H9 (cell line): ENCODE measurements at regions not wholly inside any gene's neighbourhood (a gene's known extent, or its start where the extent isn't known, plus 50 kb on each side); places are given as distances from the start of the nearest gene placed in this dataset.

Experiments
- DNase-seq: peaks from one replicate; pipeline ENCODE4 v3.0.0-alpha.2; 2017
- H2AFZ ChIP-seq: one replicate; pipeline ENCODE4 v1.6.1; 2013; ENCODE audit warnings: mild to moderate bottlenecking, low read length, control low read depth, moderate library complexity
- H2AK5ac ChIP-seq: 2 replicates; pipeline ENCODE4 v1.6.1; 2013; ENCODE audit warnings: low read length, control low read depth, mixed read lengths; ENCODE audit not compliant: insufficient read length
- H2BK120ac ChIP-seq: one replicate; pipeline ENCODE4 v1.6.1; 2013; ENCODE audit warnings: low read depth, mild to moderate bottlenecking, low read length, control low read depth, inconsistent platforms; ENCODE audit not compliant: poor library complexity, severe bottlenecking
- H2BK12ac ChIP-seq: 2 replicates; pipeline ENCODE4 v1.6.1; 2013; ENCODE audit warnings: low read length, control low read depth, mixed read lengths, low read depth; ENCODE audit not compliant: insufficient read length
- H2BK15ac ChIP-seq: 2 replicates; pipeline ENCODE4 v1.6.1; 2013; ENCODE audit warnings: low read depth, low read length, control low read depth
- H2BK20ac ChIP-seq: one replicate; pipeline ENCODE4 v1.6.1; 2013; ENCODE audit warnings: low read depth, mild to moderate bottlenecking, low read length, control low read depth, inconsistent platforms; ENCODE audit not compliant: poor library complexity, severe bottlenecking
- H2BK5ac ChIP-seq: 2 replicates; pipeline ENCODE4 v1.6.1; 2013; ENCODE audit warnings: low read length, control low read depth, mixed read lengths; ENCODE audit not compliant: insufficient read length
- H3K14ac ChIP-seq: 2 replicates; pipeline ENCODE4 v1.6.1; 2013; ENCODE audit warnings: low read length, control low read depth; ENCODE audit not compliant: insufficient read depth
- H3K18ac ChIP-seq: 2 replicates; pipeline ENCODE4 v1.6.1; 2013; ENCODE audit warnings: low read depth, mild to moderate bottlenecking, mixed read lengths, low read length, control low read depth; ENCODE audit not compliant: insufficient read length
- H3K23ac ChIP-seq: 2 replicates; pipeline ENCODE4 v1.6.1; 2013; ENCODE audit warnings: low read length, control low read depth, mixed read lengths, low read depth; ENCODE audit not compliant: insufficient read length
- H3K23me2 ChIP-seq: 2 replicates; pipeline ENCODE4 v1.6.1; 2013; ENCODE audit warnings: low read depth, mild to moderate bottlenecking, mixed read lengths, low read length, control low read depth; ENCODE audit not compliant: insufficient read length, poor library complexity, severe bottlenecking
- H3K27ac ChIP-seq: 2 replicates; pipeline ENCODE4 v1.5.1; 2013; ENCODE audit warnings: low read length, control low read depth, mixed read lengths, low read depth; ENCODE audit not compliant: insufficient read length
- H3K27me3 ChIP-seq: 2 replicates; pipeline ENCODE4 v1.6.1; 2013; ENCODE audit warnings: low read length, control low read depth, inconsistent platforms; ENCODE audit not compliant: insufficient read depth
- H3K4ac ChIP-seq: 2 replicates; pipeline ENCODE4 v1.6.1; 2013; ENCODE audit warnings: low read depth, mild to moderate bottlenecking, control low read depth, inconsistent platforms, low read length, moderate library complexity
- H3K4me1 ChIP-seq: 2 replicates; pipeline ENCODE4 v1.6.1; 2013; ENCODE audit warnings: low read length, control low read depth, inconsistent platforms; ENCODE audit not compliant: insufficient read depth
- H3K4me2 ChIP-seq: 2 replicates; pipeline ENCODE4 v1.6.1; 2013; ENCODE audit warnings: low read length, control low read depth, mixed read lengths; ENCODE audit not compliant: insufficient read length, insufficient read depth
- H3K56ac ChIP-seq: 2 replicates; pipeline ENCODE4 v1.6.1; 2013; ENCODE audit warnings: low read depth, mild to moderate bottlenecking, mixed read lengths, low read length, control low read depth; ENCODE audit not compliant: insufficient read length
- H3K79me1 ChIP-seq: 2 replicates; pipeline ENCODE4 v1.6.1; 2013; ENCODE audit warnings: low read depth, mild to moderate bottlenecking, moderate library complexity, low read length, control low read depth, inconsistent platforms; ENCODE audit not compliant: insufficient read depth, poor library complexity, severe bottlenecking
- H3K79me2 ChIP-seq: 2 replicates; pipeline ENCODE4 v1.6.1; 2013; ENCODE audit warnings: low read length, control low read depth, inconsistent platforms; ENCODE audit not compliant: insufficient read depth
- H3K9ac ChIP-seq: 2 replicates; pipeline ENCODE4 v1.6.1; 2013; ENCODE audit warnings: low read length, control low read depth, mixed read lengths; ENCODE audit not compliant: insufficient read length; ENCODE audit errors: extremely low read depth
- H3K9me3 ChIP-seq: one replicate; pipeline ENCODE4 v1.6.1; 2013; ENCODE audit warnings: low read depth, low read length, inconsistent platforms; ENCODE audit not compliant: control insufficient read depth
- H3T11ph ChIP-seq: one replicate; pipeline ENCODE4 v1.6.1; 2013; ENCODE audit warnings: mild to moderate bottlenecking, low read length, control low read depth, inconsistent platforms
- H4K20me1 ChIP-seq: one replicate; pipeline ENCODE4 v1.6.1; 2013; ENCODE audit not compliant: control insufficient read depth, insufficient read length, insufficient read depth
- H4K5ac ChIP-seq: 2 replicates; pipeline ENCODE4 v1.6.1; 2013; ENCODE audit warnings: low read depth, mild to moderate bottlenecking, mixed read lengths, low read length, control low read depth; ENCODE audit not compliant: insufficient read length
- H4K8ac ChIP-seq: replicated peaks from 2 replicates; pipeline ENCODE4 v1.6.1; 2013; ENCODE audit warnings: low read length, control low read depth, mixed read lengths, low read depth; ENCODE audit not compliant: insufficient read length
- H4K91ac ChIP-seq: 2 replicates; pipeline ENCODE4 v1.6.1; 2013; ENCODE audit warnings: low read depth, mild to moderate bottlenecking, moderate library complexity, mixed read lengths, low read length, control low read depth; ENCODE audit not compliant: insufficient read length
- H3K27ac Mint-ChIP-seq, 3 experiments: 2 replicates in 2 of 3; 3 replicates in 1 of 3; pipeline ENCODE4 v1.8.0; 2020 to 2021; ENCODE audit warnings: mixed read lengths in 3 of 3, mild to moderate bottlenecking in 1 of 3, moderate library complexity in 1 of 3
- H3K27me3 Mint-ChIP-seq: 2 replicates; pipeline ENCODE4 v1.8.0; 2021; ENCODE audit warnings: low read depth, mild to moderate bottlenecking, moderate library complexity, mixed read lengths
- H3K36me3 Mint-ChIP-seq, 3 experiments: 2 replicates in 2 of 3; 3 replicates in 1 of 3; pipeline ENCODE4 v1.8.0; 2020 to 2021; ENCODE audit warnings: low read depth in 3 of 3, mixed read lengths in 3 of 3; ENCODE audit not compliant: insufficient read depth in 1 of 3
- H3K4me1 Mint-ChIP-seq, 2 experiments: 2 replicates each; pipeline ENCODE4 v1.8.0; 2020; ENCODE audit warnings: mixed read lengths in 2 of 2
- H3K4me3 Mint-ChIP-seq, 2 experiments: 2 replicates in 1 of 2; 3 replicates in 1 of 2; pipeline ENCODE4 v1.8.0; 2020 to 2021; ENCODE audit warnings: mild to moderate bottlenecking in 2 of 2, mixed read lengths in 2 of 2, moderate library complexity in 1 of 2
- H3K9me3 Mint-ChIP-seq, 2 experiments: 2 replicates in 1 of 2; 3 replicates in 1 of 2; pipeline ENCODE4 v1.8.0; 2020; ENCODE audit warnings: mild to moderate bottlenecking in 2 of 2, mixed read lengths in 2 of 2, moderate library complexity in 1 of 2
- WGBS: extraction: QIAGEN DNeasy Blood & Tissue Kit; methylation state at CpG from one replicate; pipeline ENCODE4 v1.1.7; 2013; ENCODE audit warnings: missing lambda C conversion rate, low lambda C conversion rate, mixed read lengths; ENCODE audit not compliant: insufficient read length; ENCODE audit errors: extremely low coverage; 5-methylcytosine and 5-hydroxymethylcytosine counted together
- TF ChIP-seq, protein P1 (sequence below): fragments of 200-600 bp; sonication (generic); conservative IDR thresholded peaks from 3 replicates; pipeline ENCODE4 v1.8.0; 2021; ENCODE audit warnings: antibody characterized with exemption, mild to moderate bottlenecking

DNA sequence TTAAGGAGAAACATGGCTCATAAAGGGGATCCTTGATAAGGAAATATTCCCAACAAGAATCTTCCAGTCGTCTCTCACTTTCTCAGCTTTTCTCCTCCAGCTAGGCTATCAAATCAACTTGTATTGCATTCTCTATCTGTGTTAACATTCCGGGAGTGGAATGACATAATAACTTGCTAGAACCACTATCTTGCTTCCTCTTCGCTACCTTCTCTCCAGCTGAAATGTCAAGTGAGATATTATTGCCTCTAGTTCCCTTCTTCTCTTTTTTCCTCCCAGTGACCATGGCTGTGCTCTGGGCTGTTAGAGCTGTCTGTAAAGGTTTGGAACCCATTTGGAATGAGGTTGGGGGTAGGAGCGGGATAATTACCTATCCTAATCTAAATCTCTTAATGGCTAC is 1329.5 kb upstream of the WWC1 start:
- no peak for DNase-seq
- H2AK5ac ChIP-seq, result no peak overlapping the region
- no peak overlapping the region for H4K8ac ChIP-seq
- H2BK15ac ChIP-seq, result no peak overlapping the region
- no peak overlapping the region for H2BK120ac ChIP-seq
- H3K56ac ChIP-seq, result no peak overlapping the region
- no peaks in the 10 kb centered on the region for H3K79me1 ChIP-seq
- peaks cover 5% of the 10 kb centered on the region; the same call in 1 of the 2 replicates for H3K4me1 ChIP-seq
- no peak overlapping the region for H4K91ac ChIP-seq
- H3K79me2 ChIP-seq, result no peaks in the 10 kb centered on the region
- H3K4me3 Mint-ChIP-seq, result no peak overlapping the region
- H3K4me1 Mint-ChIP-seq, result peaks cover 15 to 22% of the 10 kb centered on the region in 2 experiments
- no peak overlapping the region for H3K14ac ChIP-seq
- no peak overlapping the region for H3T11ph ChIP-seq
- WGBS, result no CpG with 5 or more reads among the region's 4 CpGs
- H2BK12ac ChIP-seq, result no peak overlapping the region
- H3K9ac ChIP-seq, result no peak overlapping the region
- no peak overlapping the region for H4K5ac ChIP-seq
- 0 out of 7 replicates have a peak, but pooled peaks cover 0 to 2% (median 0%) of the 10 kb centered on the region in 3 experiments for H3K36me3 Mint-ChIP-seq
- H2BK5ac ChIP-seq, result no peak overlapping the region
- no peak overlapping the region for H2BK20ac ChIP-seq
- TF ChIP-seq, protein P1, sequence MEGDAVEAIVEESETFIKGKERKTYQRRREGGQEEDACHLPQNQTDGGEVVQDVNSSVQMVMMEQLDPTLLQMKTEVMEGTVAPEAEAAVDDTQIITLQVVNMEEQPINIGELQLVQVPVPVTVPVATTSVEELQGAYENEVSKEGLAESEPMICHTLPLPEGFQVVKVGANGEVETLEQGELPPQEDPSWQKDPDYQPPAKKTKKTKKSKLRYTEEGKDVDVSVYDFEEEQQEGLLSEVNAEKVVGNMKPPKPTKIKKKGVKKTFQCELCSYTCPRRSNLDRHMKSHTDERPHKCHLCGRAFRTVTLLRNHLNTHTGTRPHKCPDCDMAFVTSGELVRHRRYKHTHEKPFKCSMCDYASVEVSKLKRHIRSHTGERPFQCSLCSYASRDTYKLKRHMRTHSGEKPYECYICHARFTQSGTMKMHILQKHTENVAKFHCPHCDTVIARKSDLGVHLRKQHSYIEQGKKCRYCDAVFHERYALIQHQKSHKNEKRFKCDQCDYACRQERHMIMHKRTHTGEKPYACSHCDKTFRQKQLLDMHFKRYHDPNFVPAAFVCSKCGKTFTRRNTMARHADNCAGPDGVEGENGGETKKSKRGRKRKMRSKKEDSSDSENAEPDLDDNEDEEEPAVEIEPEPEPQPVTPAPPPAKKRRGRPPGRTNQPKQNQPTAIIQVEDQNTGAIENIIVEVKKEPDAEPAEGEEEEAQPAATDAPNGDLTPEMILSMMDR, result no peak
- no peaks in the 10 kb centered on the region for H3K9me3 ChIP-seq
- H3K9me3 Mint-ChIP-seq, result no peaks in the 10 kb centered on the region; a peak in 1 of 5 replicates
- H3K23me2 ChIP-seq, result no peaks in the 10 kb centered on the region
- H3K27me3 Mint-ChIP-seq, result peaks cover 2% of the 10 kb centered on the region; the same call in 1 of the 2 replicates
- no peak overlapping the region for H3K23ac ChIP-seq
- no peaks in the 10 kb centered on the region for H3K27me3 ChIP-seq
- H3K4me2 ChIP-seq, result no peak overlapping the region
- H4K20me1 ChIP-seq, result no peaks in the 10 kb centered on the region
- H2AFZ ChIP-seq, result no peak overlapping the region
- H3K4ac ChIP-seq, result no peak overlapping the region
- H3K18ac ChIP-seq, result no peak overlapping the region
- no peak overlapping the region for H3K27ac ChIP-seq
- no peak overlapping the region; a peak in 1 of 7 replicates for H3K27ac Mint-ChIP-seq
